NCI-H1694 treated with DMSO at 0.1 percent for 48 hours (cell line): ENCODE measurements at regions not wholly inside any gene's neighbourhood (a gene's known extent, or its start where the extent isn't known, plus 50 kb on each side); places are given as distances from the start of the nearest gene placed in this dataset.
A peak's percentile ranks its signal among the peaks of the same experiment; 100 is the strongest.
"Not testable (repeated sequence)": the region's sequence is repeated elsewhere in the genome, so short reads cannot be mapped to it uniquely, and the experiment has no call there.

Experiments used
- DNase-seq: peaks from one replicate; lab custom pipeline; 2025; lab: John Stamatoyannopoulos, UW

- no peak for DNase-seq
These were observed 323.4 kb downstream of the CDH19 start for GRCh38 chr18:66280470-66280869.

GRCh38 chr18:66271962-66272361 is 331.9 kb downstream of the CDH19 start:
- DNase-seq = no peak

GRCh38 chr18:66264130-66264529 is 339.8 kb downstream of the CDH19 start:
- DNase-seq = no peak

- DNase-seq = no peak
These were observed 349.8 kb downstream of the CDH19 start for GRCh38 chr18:66254121-66254520.

- DNase-seq = no peak
These were observed 351.2 kb downstream of the CDH19 start for GRCh38 chr18:66252703-66253102.

- no peak for DNase-seq
These were observed 368.7 kb downstream of the CDH19 start for GRCh38 chr18:66235206-66235605.

- no peak for DNase-seq
These were observed 377.1 kb downstream of the CDH19 start for GRCh38 chr18:66226782-66227181.

- not testable (repeated sequence) for DNase-seq
These were observed 380.6 kb downstream of the CDH19 start for GRCh38 chr18:66223317-66223716.

- DNase-seq = no peak
These were observed 381.7 kb downstream of the CDH19 start for GRCh38 chr18:66222174-66222573.

GRCh38 chr18:66219817-66220216 is 384.1 kb downstream of the CDH19 start:
- no peak for DNase-seq

- DNase-seq = no peak
These were observed 392.1 kb downstream of the CDH19 start for GRCh38 chr18:66211749-66212148.

GRCh38 chr18:66210875-66211274 is 393.0 kb downstream of the CDH19 start:
- DNase-seq = no peak

GRCh38 chr18:66209656-66210055 is 394.2 kb downstream of the CDH19 start:
- DNase-seq = no peak

- no peak for DNase-seq
These were observed 407.1 kb downstream of the CDH19 start for GRCh38 chr18:66196805-66197204.

- DNase-seq = no peak
These were observed 410.0 kb downstream of the CDH19 start for GRCh38 chr18:66193938-66194337.

GRCh38 chr18:66193394-66193793 is 410.5 kb downstream of the CDH19 start:
- DNase-seq = no peak

- DNase-seq = peak; percentile 86
These were observed 417.9 kb downstream of the CDH7 start for GRCh38 chr18:66168685-66169235.

GRCh38 chr18:66167829-66168684 is 417.2 kb downstream of the CDH7 start:
- peak; percentile 40 for DNase-seq

- DNase-seq = no peak
These were observed 409.2 kb downstream of the CDH7 start for GRCh38 chr18:66160007-66160406.

- DNase-seq = no peak
These were observed 408.6 kb downstream of the CDH7 start for GRCh38 chr18:66159451-66159850.

GRCh38 chr18:66156946-66157687 is 406.3 kb downstream of the CDH7 start:
- no peak for DNase-seq

GRCh38 chr18:66150650-66151049 is 399.8 kb downstream of the CDH7 start:
- DNase-seq = no peak

GRCh38 chr18:66143029-66143428 is 392.2 kb downstream of the CDH7 start:
- DNase-seq = no peak
